GM10266 (cell line): ENCODE measurements at regions not wholly inside any gene's neighbourhood (a gene's known extent, or its start where the extent isn't known, plus 50 kb on each side); places are given as distances from the start of the nearest gene placed in this dataset.

Experiments used
- DNase-seq: peaks from one replicate; pipeline ENCODE4 v3.0.0; 2012; ENCODE audit errors: extremely low spot score
- CTCF ChIP-seq: IDR thresholded peaks from 2 replicates; pipeline ENCODE4 v1.5.1; 2012; ENCODE audit warnings: mild to moderate bottlenecking, low read depth; ENCODE audit not compliant: control insufficient read depth, insufficient read depth; ENCODE audit errors: missing control alignments

- TF ChIP-seq CTCF: no peak
- no peak for DNase-seq
These were observed 67.1 kb upstream of the SPIN2A start for GRCh38 chrX:57204306-57204705.

GRCh38 chrX:57211906-57212305, 74.6 kb upstream of the FAAH2 start:
- no peak for TF ChIP-seq CTCF
- no peak for DNase-seq

GRCh38 chrX:57227691-57228090, 58.8 kb upstream of the FAAH2 start:
- DNase-seq: no peak
- TF ChIP-seq CTCF: no peak

DNA sequence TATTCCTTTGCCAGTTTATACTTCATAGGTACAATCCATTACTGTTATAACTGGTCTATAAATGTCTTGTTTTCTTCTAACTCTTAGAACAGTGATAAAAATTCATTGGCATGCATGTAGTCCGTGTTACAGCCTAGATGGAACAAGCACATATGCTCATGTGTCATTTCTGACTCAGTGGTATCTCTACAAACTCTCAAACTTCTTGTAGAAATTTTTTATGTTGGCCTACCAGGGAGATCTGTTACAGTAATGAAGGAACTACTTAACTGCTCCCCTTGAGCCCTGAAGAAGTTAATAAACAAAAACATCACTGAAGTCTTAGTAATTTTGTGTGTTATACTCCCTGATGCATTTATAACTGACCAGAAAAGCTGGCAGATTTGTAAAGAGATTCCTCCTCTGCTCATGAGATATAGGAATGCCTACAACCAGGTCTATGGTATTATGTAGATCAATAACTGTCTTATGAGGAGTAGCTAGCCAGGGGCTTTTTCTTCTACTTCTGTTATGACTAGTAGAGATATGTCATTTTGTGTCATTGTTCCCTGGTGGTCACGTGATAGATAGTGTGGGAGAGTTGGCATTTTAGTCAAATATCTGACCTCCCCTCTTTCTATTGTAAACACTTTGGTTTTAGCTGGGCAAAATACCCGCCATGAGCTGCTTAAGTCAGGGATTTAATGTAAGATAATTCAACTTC, 53.7 kb upstream of the FAAH2 start:
- no peak for TF ChIP-seq CTCF
- DNase-seq: peak; percentile 2
